Skin of body (tissue), 1 donor: ENCODE measurements at regions not wholly inside any gene's neighbourhood (a gene's known extent, or its start where the extent isn't known, plus 50 kb on each side); places are given as distances from the start of the nearest gene placed in this dataset.

ENCODE experiments used
- DNase-seq: peaks from one replicate; lab custom pipeline; 2025; lab: John Stamatoyannopoulos, UW

DNA sequence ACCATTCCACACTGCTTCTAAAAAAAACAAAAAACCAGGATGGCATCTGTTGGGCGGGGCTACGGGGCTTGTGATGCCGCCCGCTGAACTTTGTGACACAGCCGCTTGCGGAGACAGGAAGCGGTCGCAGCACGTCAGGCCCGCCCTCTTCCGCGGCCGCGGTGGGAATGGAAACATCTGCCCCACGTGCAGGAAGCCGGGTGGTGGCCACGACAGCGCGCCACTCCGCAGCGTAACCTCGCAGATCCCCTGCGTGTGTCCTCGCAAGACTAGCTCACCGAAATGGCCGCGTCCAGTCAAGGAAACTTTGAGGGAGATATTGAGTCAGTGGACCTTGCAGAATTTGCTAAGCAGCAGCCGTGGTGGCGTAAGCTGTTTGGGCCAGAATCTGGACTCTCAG is 168.5 kb downstream of the SUCLG1 start:
- DNase-seq: no peak

GRCh38 chr2:84288293-84288692 is 170.8 kb downstream of the SUCLG1 start:
- no peak for DNase-seq

DNA sequence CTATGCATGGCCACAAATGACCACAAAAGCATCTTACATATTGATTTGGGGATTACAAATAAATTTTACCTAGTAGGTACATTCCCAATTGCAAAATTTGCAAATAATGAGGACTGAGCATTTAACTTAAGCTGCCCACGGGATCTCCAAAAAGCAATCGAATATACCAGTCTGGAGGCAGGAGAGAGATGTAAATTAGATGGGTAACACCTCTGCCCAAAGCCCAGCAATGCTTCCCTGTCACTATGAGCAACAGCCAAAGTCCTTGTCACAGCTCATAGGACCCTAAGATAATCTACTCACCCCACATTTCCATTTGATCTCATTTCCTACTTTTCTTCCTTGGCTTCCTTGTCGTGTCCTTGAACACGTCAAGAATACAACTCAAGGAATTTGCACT is 172.2 kb downstream of the SUCLG1 start:
- DNase-seq: no peak

GRCh38 chr2:84285056-84285747 is 173.9 kb downstream of the SUCLG1 start:
- no peak for DNase-seq

- no peak for DNase-seq
Measured at GRCh38 chr2:84283506-84283905, 175.6 kb downstream of the SUCLG1 start.

DNA sequence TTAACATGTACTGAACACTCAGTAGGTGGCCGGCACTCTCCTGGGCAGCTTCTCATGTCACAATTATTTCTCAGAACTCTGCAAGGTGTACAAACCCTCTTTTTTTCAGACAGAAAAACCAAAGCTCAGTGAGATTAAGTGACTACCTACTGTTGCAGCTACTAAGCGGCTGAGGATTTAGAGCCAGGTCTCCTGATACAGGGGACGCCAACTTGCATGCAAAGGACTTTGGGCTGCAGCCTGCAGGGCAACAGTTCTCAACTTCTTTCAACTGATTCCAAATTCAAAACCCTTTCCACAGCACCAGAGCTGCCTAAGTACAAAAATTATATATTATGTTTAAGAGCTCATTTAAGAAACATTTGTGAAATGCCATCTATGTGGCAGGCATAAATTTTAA is 177.6 kb downstream of the SUCLG1 start:
- DNase-seq: no peak

- DNase-seq: no peak
Measured at GRCh38 chr2:84280873-84281272, 178.2 kb downstream of the SUCLG1 start.

- DNase-seq: no peak
Measured at GRCh38 chr2:84278386-84278785, 180.7 kb downstream of the SUCLG1 start.

GRCh38 chr2:84276590-84277255 is 182.4 kb downstream of the SUCLG1 start:
- DNase-seq: no peak

DNA sequence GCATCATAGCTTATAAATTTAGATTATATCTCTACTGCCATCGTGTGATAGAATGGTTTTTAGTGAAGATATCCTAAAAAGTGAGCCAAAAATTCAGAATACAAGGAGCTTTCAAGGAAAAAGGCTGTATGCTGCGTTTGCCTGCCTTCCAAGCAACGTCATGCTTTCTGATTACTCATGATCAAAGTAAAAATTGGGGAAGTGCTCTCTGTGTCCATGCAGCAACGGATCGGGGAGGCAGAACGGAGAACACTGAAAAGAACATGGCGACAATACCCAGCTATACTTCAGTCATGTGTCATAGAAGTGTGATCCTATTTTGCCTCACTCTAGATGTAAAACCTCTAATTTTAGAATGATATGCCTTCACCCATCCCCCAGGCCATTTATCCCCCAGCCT is 185.7 kb downstream of the SUCLG1 start:
- DNase-seq: no peak

DNA sequence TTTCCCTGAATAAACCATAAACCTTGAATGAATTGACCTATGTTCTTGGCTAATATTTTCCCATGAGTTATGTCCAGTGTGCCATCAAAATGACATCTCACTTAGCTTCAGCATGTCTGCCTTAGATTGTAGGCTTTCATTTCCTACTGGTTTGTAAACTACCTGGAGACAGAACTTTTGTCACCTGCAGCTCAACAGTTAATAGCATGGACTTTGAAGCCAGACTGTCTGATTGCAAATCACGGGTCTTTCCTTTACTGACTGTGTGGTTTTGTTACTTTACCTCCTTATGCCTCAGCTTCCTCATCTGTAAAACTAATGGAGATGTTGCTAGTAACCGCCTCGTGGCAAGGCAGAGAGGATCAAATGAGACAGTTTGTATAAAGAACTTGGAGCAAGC is 187.1 kb downstream of the SUCLG1 start:
- DNase-seq: no peak

GRCh38 chr2:84257831-84258230 is 201.2 kb downstream of the SUCLG1 start:
- no peak for DNase-seq

- no peak for DNase-seq
Measured at GRCh38 chr2:84251651-84252302, 207.3 kb downstream of the SUCLG1 start.

- no peak for DNase-seq
Measured at GRCh38 chr2:84249140-84249539, 209.9 kb downstream of the SUCLG1 start.

DNA sequence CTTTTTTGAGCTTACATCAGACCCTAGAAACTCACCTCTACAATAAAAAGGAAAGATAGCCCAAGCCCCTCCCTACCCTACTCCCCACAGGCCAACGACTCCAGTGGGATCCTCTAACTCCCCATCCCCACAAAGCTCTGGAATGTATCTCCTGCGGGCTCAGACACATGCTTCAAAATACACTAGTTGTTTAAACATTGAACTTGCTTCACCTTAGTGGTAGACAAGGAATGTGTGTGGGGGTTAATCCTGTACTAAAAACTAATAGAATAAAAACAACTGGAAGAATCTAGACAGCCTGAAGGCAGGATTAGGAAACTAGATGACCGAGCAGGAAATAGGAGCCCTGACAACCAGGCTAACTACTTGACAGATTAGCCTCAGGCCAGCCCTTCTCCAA is 211.5 kb downstream of the SUCLG1 start:
- DNase-seq: no peak

GRCh38 chr2:84243788-84244733 is 215.0 kb downstream of the SUCLG1 start:
- no peak for DNase-seq

- no peak for DNase-seq
Measured at GRCh38 chr2:84238907-84239306, 220.2 kb downstream of the SUCLG1 start.

GRCh38 chr2:84236288-84236687 is 222.8 kb downstream of the SUCLG1 start:
- DNase-seq: no peak

DNA sequence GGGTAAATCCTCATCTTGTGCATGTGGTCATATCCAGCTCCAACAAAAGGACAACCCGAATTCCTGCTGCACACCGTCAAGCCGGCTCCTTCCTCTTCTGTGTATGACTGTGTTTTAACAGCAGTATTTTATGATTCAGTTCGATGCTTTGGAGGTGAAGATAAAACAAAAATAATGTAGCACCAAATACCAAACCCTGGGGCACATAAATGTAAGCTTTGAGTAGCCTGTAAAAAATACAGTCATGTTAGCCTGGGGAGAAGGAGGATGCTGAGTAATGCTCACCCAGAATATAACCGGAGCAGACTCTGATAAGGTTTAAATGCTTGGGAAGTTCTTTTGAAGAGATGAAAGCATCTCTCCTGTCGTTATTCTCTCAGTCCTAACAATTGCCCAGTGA is 225.0 kb downstream of the SUCLG1 start:
- no peak for DNase-seq

GRCh38 chr2:84231478-84231877 is 227.6 kb downstream of the SUCLG1 start:
- DNase-seq: no peak

DNA sequence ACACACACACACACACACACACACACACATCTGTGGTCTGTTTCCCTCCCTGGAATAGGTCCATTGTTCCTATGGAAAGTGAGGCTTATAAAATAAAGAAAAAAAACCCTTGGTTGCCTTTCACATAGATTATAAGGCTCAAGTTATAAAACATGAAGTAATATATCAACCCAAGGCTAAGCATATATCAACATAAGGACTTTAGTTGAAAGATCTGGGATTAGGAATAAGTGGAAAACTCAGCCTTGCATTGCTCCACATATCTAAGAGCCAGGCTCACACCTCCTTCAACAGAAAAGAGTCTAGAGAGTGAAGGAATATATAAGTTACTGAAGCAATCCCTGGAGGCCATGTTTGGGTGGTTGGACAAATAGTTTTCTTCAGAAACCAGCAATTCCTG is 235.0 kb downstream of the SUCLG1 start:
- no peak for DNase-seq

DNA sequence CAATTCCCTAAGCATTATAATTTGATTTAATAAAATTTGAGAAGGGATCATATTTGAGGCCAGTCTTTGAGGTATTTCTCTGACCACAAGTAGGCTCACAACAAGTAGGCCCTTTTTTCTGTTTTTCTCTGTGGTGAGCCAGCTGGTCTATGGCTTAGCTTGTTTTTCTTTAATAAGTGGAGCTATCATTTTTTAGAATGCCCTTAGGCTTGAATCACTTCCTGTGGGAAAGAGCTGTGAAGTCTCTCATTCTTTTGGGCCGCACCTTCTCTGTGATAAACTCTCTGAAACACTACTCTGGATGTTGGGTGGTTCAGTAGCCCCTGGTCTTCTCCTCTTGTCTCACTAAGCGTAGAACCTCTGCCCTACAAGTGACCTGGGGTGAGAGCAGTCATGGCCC is 235.9 kb downstream of the SUCLG1 start:
- DNase-seq: no peak
